B cell (primary cell): ENCODE measurements at regions not wholly inside any gene's neighbourhood (a gene's known extent, or its start where the extent isn't known, plus 50 kb on each side); places are given as distances from the start of the nearest gene placed in this dataset.

Experiments
- EZH2 ChIP-seq: IDR thresholded peaks from 2 replicates; pipeline ENCODE4 v1.6.1; 2012; ENCODE audit warnings: borderline replicate concordance, low read depth, mild to moderate bottlenecking, moderate library complexity, low read length; ENCODE audit not compliant: insufficient read depth, poor library complexity, severe bottlenecking
- TF ChIP-seq, protein P1 (sequence below): fragments of 200-600 bp; IDR thresholded peaks from one replicate; pipeline ENCODE4 v1.8.0; 2022; ENCODE audit warnings: antibody characterized with exemption, mild to moderate bottlenecking

- TF ChIP-seq EZH2, result no peak
- TF ChIP-seq, protein P1, sequence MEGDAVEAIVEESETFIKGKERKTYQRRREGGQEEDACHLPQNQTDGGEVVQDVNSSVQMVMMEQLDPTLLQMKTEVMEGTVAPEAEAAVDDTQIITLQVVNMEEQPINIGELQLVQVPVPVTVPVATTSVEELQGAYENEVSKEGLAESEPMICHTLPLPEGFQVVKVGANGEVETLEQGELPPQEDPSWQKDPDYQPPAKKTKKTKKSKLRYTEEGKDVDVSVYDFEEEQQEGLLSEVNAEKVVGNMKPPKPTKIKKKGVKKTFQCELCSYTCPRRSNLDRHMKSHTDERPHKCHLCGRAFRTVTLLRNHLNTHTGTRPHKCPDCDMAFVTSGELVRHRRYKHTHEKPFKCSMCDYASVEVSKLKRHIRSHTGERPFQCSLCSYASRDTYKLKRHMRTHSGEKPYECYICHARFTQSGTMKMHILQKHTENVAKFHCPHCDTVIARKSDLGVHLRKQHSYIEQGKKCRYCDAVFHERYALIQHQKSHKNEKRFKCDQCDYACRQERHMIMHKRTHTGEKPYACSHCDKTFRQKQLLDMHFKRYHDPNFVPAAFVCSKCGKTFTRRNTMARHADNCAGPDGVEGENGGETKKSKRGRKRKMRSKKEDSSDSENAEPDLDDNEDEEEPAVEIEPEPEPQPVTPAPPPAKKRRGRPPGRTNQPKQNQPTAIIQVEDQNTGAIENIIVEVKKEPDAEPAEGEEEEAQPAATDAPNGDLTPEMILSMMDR, result no peak
Observed at GRCh38 chrX:114251575-114251974, 332.3 kb upstream of the HTR2C start.
